ENCODE measurements at regions not wholly inside any gene's neighbourhood (a gene's known extent, or its start where the extent isn't known, plus 50 kb on each side); places are given as distances from the start of the nearest gene placed in this dataset.

- no peak for TF ChIP-seq CTCF (IDR thresholded peaks at IDR 0.05)
- TF ChIP-seq EP300 (IDR thresholded peaks at IDR 0.05), result no peak
- TF ChIP-seq POLR2A (IDR thresholded peaks at IDR 0.05), result no peak
- TF ChIP-seq POLR2AphosphoS5 (IDR thresholded peaks at IDR 0.05), result no peak
- Histone ChIP-seq H3K4me1 (no peaks in the 10 kb centered on the region), H3K4me3 (no peak overlapping the region), H3K27me3 (peaks cover 3% of the 10 kb centered on the region), H3K36me3 (no peaks in the 10 kb centered on the region), H3K27ac (no peak overlapping the region), H3K9me3 (no peaks in the 10 kb centered on the region)
- DNase-seq (ENCODE audit: low spot score in 2 of 2), result no peak
- WGBS, result 81% methylated on average over 9 of the region's 9 CpGs
Measured at GRCh38 chr13:99104396-99104795, 96.3 kb upstream of the UBAC2 start.

- no peak overlapping the region for H3K27ac ChIP-seq
- TF ChIP-seq POLR2A (IDR thresholded peaks at IDR 0.05), result no peak
- no peak for TF ChIP-seq POLR2AphosphoS5 (IDR thresholded peaks at IDR 0.05)
- no peak for TF ChIP-seq EP300 (IDR thresholded peaks at IDR 0.05)
- no peak for TF ChIP-seq CTCF (IDR thresholded peaks at IDR 0.05)
- WGBS, result 91% methylated on average over 3 of the region's 3 CpGs
- H3K27me3 ChIP-seq, result peaks cover 3% of the 10 kb centered on the region
- no peak for DNase-seq (ENCODE audit: low spot score in 2 of 2)
- H3K9me3 ChIP-seq, result no peaks in the 10 kb centered on the region
- no peak overlapping the region for H3K4me3 ChIP-seq
- no peaks in the 10 kb centered on the region for H3K4me1 ChIP-seq
- no peaks in the 10 kb centered on the region for H3K36me3 ChIP-seq
Measured at GRCh38 chr13:99105160-99105559, 95.5 kb upstream of the UBAC2 start.

- Histone ChIP-seq H3K9me3 (no peaks in the 10 kb centered on the region), H3K27ac (no peak overlapping the region), H3K4me3 (no peak overlapping the region), H3K36me3 (no peaks in the 10 kb centered on the region), H3K27me3 (no peaks in the 10 kb centered on the region), H3K4me1 (no peaks in the 10 kb centered on the region)
- DNase-seq (ENCODE audit: low spot score in 2 of 2), result no peak
- no peak for TF ChIP-seq EP300 (IDR thresholded peaks at IDR 0.05)
- no peak for TF ChIP-seq POLR2A (IDR thresholded peaks at IDR 0.05)
- TF ChIP-seq POLR2AphosphoS5 (IDR thresholded peaks at IDR 0.05), result no peak
- TF ChIP-seq CTCF (IDR thresholded peaks at IDR 0.05), result no peak
- 93% methylated on average over 5 of the region's 5 CpGs for WGBS
Measured at GRCh38 chr13:99113351-99113750, 87.3 kb upstream of the UBAC2 start.

GRCh38 chr13:99118179-99118578 lies 82.5 kb upstream of the UBAC2 start:
- Histone ChIP-seq H3K4me3 (no peak overlapping the region), H3K36me3 (no peaks in the 10 kb centered on the region), H3K27ac (no peak overlapping the region), H3K27me3 (no peaks in the 10 kb centered on the region), H3K9me3 (no peaks in the 10 kb centered on the region), H3K4me1 (peaks cover 9% of the 10 kb centered on the region)
- DNase-seq (ENCODE audit: low spot score in 2 of 2), result no peak
- TF ChIP-seq POLR2AphosphoS5 (IDR thresholded peaks at IDR 0.05), result no peak
- no peak for TF ChIP-seq POLR2A (IDR thresholded peaks at IDR 0.05)
- TF ChIP-seq EP300 (IDR thresholded peaks at IDR 0.05), result no peak
- no peak for TF ChIP-seq CTCF (IDR thresholded peaks at IDR 0.05)
- WGBS, result 64% methylated on average over 8 of the region's 8 CpGs

- TF ChIP-seq POLR2A (IDR thresholded peaks at IDR 0.05), result no peak
- no peak for TF ChIP-seq EP300 (IDR thresholded peaks at IDR 0.05)
- no peak for TF ChIP-seq CTCF (IDR thresholded peaks at IDR 0.05)
- DNase-seq (ENCODE audit: low spot score in 2 of 2), result no peak
- Histone ChIP-seq H3K27ac (no peak overlapping the region), H3K9me3 (no peaks in the 10 kb centered on the region), H3K4me1 (peaks cover 9% of the 10 kb centered on the region), H3K27me3 (no peaks in the 10 kb centered on the region), H3K4me3 (no peak overlapping the region), H3K36me3 (no peaks in the 10 kb centered on the region)
- WGBS, result 84% methylated on average over 7 of the region's 7 CpGs
Measured at GRCh38 chr13:99119656-99120055, 81.0 kb upstream of the UBAC2 start.

Measured in suprapubic skin (tissue), 4 donors.